KMS-11 (cell line): ENCODE measurements at regions not wholly inside any gene's neighbourhood (a gene's known extent, or its start where the extent isn't known, plus 50 kb on each side); places are given as distances from the start of the nearest gene placed in this dataset.

Source experiments
- H2AFZ ChIP-seq: fragments of 200-600 bp; sonication (generic); 2 replicates; pipeline ENCODE4 v1.6.1; 2016; ENCODE audit warnings: antibody characterized with exemption, mixed run types, low read depth
- H3K27ac ChIP-seq: fragments of 200-600 bp; sonication (generic); 2 replicates; pipeline ENCODE4 v1.6.1; 2016; ENCODE audit warnings: mild to moderate bottlenecking, mixed run types
- H3K27me3 ChIP-seq: fragments of 200-600 bp; sonication (generic); 2 replicates; pipeline ENCODE4 v1.6.1; 2017; ENCODE audit warnings: mild to moderate bottlenecking, low read depth, mixed run types, moderate library complexity; ENCODE audit not compliant: insufficient read depth
- H3K36me3 ChIP-seq: fragments of 200-600 bp; sonication (generic); 2 replicates; pipeline ENCODE4 v1.6.1; 2017; ENCODE audit warnings: mild to moderate bottlenecking, mixed run types; ENCODE audit not compliant: insufficient read depth
- H3K4me1 ChIP-seq: fragments of 200-600 bp; sonication (generic); 2 replicates; pipeline ENCODE4 v1.6.1; 2016; ENCODE audit warnings: mild to moderate bottlenecking, low read depth, mixed run types; ENCODE audit not compliant: poor library complexity, severe bottlenecking
- H3K4me2 ChIP-seq: fragments of 200-600 bp; sonication (generic); 2 replicates; pipeline ENCODE4 v1.7.0; 2016; ENCODE audit warnings: mild to moderate bottlenecking, mixed run types
- H3K4me3 ChIP-seq: fragments of 200-600 bp; sonication (generic); IDR thresholded peaks from 2 replicates; pipeline ENCODE4 v1.6.1; 2017; ENCODE audit warnings: low read depth, low read length, mixed read lengths; ENCODE audit not compliant: insufficient read depth
- H3K79me2 ChIP-seq: fragments of 200-600 bp; sonication (generic); 2 replicates; pipeline ENCODE4 v1.6.1; 2016; ENCODE audit warnings: low read depth, mixed run types; ENCODE audit not compliant: insufficient read depth
- H3K9ac ChIP-seq: fragments of 200-600 bp; sonication (generic); 2 replicates; pipeline ENCODE4 v1.6.1; 2016; ENCODE audit warnings: mild to moderate bottlenecking, mixed run types
- H4K20me1 ChIP-seq: fragments of 200-600 bp; sonication (generic); 2 replicates; pipeline ENCODE4 v1.6.1; 2016; ENCODE audit warnings: mild to moderate bottlenecking, mixed run types; ENCODE audit not compliant: insufficient read depth
- CTCF ChIP-seq: fragments of 200-600 bp; sonication (generic); conservative IDR thresholded peaks from 2 replicates; pipeline ENCODE4 v1.6.1; 2017; ENCODE audit warnings: low read depth, mild to moderate bottlenecking, antibody characterized with exemption, low read length, moderate library complexity, mixed read lengths

GRCh38 chr5:164336906-164337305 is 831.5 kb downstream of the MAT2B start:
- Histone ChIP-seq H3K4me3 (no peak overlapping the region), H3K27ac (no peak overlapping the region), H3K27me3 (no peaks in the 10 kb centered on the region), H2AFZ (no peak overlapping the region), H3K36me3 (no peaks in the 10 kb centered on the region), H3K4me1 (no peaks in the 10 kb centered on the region), H3K79me2 (no peaks in the 10 kb centered on the region), H3K9ac (no peak overlapping the region), H4K20me1 (no peaks in the 10 kb centered on the region), H3K4me2 (no peak overlapping the region)
- no peak for TF ChIP-seq CTCF

- H3K4me3 ChIP-seq: no peak overlapping the region
- H3K27me3 ChIP-seq: no peaks in the 10 kb centered on the region
- H2AFZ ChIP-seq: no peak overlapping the region
- no peak for TF ChIP-seq CTCF
- no peak overlapping the region for H3K9ac ChIP-seq
- H3K79me2 ChIP-seq: no peaks in the 10 kb centered on the region
- H4K20me1 ChIP-seq: no peaks in the 10 kb centered on the region
- no peaks in the 10 kb centered on the region for H3K36me3 ChIP-seq
- H3K4me2 ChIP-seq: no peak overlapping the region
- no peak overlapping the region for H3K27ac ChIP-seq
- H3K4me1 ChIP-seq: no peaks in the 10 kb centered on the region
Observed at GRCh38 chr5:164341056-164341619, 835.7 kb downstream of the MAT2B start.

DNA sequence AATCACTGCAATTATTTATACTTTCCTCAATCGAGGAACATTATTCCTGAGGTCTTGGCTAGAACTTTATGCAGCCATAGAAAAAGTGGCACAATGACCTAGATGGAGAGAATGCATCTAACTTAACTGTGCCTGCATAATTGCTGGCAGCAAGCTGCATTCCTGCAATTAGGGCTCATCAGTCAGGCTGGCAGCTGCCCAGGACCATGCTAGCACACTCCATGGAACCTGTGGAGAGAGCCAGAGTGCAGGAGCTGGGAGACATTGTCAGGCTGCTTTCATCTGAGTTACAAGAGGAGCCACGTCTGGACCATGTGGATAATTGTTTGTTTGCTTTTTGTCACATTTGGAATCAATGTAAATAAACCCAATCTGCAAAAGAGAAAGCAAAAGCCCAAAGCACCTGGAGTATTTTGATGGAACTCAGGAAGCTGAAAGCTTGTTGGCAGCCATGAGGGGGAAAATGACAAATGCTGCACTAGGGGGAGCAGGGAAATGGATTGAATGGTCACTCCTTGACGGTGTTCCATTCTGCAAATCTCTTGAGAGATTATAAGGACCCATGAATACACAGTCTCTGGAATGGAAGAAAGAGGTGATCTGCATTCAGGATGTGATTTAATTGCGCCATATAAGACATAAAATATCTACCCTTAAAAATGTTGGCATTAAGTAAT is 839.9 kb downstream of the MAT2B start:
- no peak overlapping the region for H2AFZ ChIP-seq
- no peaks in the 10 kb centered on the region for H3K79me2 ChIP-seq
- H3K27me3 ChIP-seq: no peaks in the 10 kb centered on the region
- H3K4me3 ChIP-seq: no peak overlapping the region
- no peak overlapping the region for H3K27ac ChIP-seq
- no peak overlapping the region for H3K4me2 ChIP-seq
- H3K9ac ChIP-seq: no peak overlapping the region
- TF ChIP-seq CTCF: no peak
- H3K4me1 ChIP-seq: no peaks in the 10 kb centered on the region
- H4K20me1 ChIP-seq: no peaks in the 10 kb centered on the region
- no peaks in the 10 kb centered on the region for H3K36me3 ChIP-seq

DNA sequence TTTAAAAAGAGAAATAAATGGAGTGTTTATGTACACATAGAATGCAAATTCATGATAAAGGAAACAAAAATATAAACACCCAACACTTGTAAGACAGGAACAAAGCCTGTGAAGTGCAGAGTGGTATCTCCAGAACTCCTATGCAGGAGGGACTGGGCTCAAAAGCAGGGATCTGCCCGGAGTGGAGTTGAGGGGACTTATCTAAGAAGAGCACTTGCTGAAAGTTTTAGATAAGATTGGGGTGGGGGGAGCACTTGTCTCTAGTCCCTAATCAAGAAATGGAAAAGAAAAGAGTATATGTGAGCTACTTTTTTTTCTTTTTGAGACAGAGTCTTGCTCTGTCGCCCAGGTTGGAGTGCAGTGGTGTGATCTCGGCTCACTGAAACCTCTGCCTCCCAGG is 840.4 kb downstream of the MAT2B start:
- Histone ChIP-seq H4K20me1 (no peaks in the 10 kb centered on the region), H3K36me3 (no peaks in the 10 kb centered on the region), H2AFZ (no peak overlapping the region), H3K4me2 (no peak overlapping the region), H3K27me3 (no peaks in the 10 kb centered on the region), H3K4me1 (no peaks in the 10 kb centered on the region), H3K9ac (no peak overlapping the region), H3K27ac (no peak overlapping the region), H3K4me3 (no peak overlapping the region), H3K79me2 (no peaks in the 10 kb centered on the region)
- TF ChIP-seq CTCF: no peak
